Spleen (tissue), 7 donors: ENCODE measurements at regions not wholly inside any gene's neighbourhood (a gene's known extent, or its start where the extent isn't known, plus 50 kb on each side); places are given as distances from the start of the nearest gene placed in this dataset.

Source experiments
- POLR2A ChIP-seq, 3 donors: fragments of 450-650 bp; IDR thresholded peaks; one replicate each; pipeline ENCODE4 v1.5.1; 2017; ENCODE audit warnings: antibody characterized with exemption in 3 of 3, mild to moderate bottlenecking in 1 of 3
- POLR2AphosphoS5 ChIP-seq, 3 donors: sonication (generic); formaldehyde crosslinking; IDR thresholded peaks; one replicate each; pipeline ENCODE4 v1.5.1; 2017; ENCODE audit warnings: antibody characterized with exemption in 3 of 3
- TF ChIP-seq, protein P1 (sequence below), 11 experiments: fragments of 200-600 bp in 7 of 11; fragments of 450-650 bp in 4 of 11; sonication (generic) in 4 of 11; IDR thresholded peaks in 8 of 11; conservative IDR thresholded peaks in 3 of 11; 1 replicate in 7 of 11; 2 replicates in 4 of 11; pipeline versions ENCODE4 v1.4.0 to v1.8.0; 2016 to 2021; ENCODE audit warnings: antibody characterized with exemption in 11 of 11, inconsistent platforms in 4 of 11, mild to moderate bottlenecking in 1 of 11
- donor health status: DM: no; HTN: no; CAD: no; lungs with moderate emphysema.
- donor health status: DM: no; HTN: no; CAD: no.
- donor health status: DM: no; HTN: no; CAD: no.

GRCh38 chr15:31598620-31599019 lies 272.0 kb downstream of the KLF13 start:
- TF ChIP-seq, protein P1, sequence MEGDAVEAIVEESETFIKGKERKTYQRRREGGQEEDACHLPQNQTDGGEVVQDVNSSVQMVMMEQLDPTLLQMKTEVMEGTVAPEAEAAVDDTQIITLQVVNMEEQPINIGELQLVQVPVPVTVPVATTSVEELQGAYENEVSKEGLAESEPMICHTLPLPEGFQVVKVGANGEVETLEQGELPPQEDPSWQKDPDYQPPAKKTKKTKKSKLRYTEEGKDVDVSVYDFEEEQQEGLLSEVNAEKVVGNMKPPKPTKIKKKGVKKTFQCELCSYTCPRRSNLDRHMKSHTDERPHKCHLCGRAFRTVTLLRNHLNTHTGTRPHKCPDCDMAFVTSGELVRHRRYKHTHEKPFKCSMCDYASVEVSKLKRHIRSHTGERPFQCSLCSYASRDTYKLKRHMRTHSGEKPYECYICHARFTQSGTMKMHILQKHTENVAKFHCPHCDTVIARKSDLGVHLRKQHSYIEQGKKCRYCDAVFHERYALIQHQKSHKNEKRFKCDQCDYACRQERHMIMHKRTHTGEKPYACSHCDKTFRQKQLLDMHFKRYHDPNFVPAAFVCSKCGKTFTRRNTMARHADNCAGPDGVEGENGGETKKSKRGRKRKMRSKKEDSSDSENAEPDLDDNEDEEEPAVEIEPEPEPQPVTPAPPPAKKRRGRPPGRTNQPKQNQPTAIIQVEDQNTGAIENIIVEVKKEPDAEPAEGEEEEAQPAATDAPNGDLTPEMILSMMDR (IDR thresholded peaks at IDR 0.05 in 8 of 11, conservative IDR thresholded peaks at IDR 0.05 in 3 of 11) = no peak
- TF ChIP-seq POLR2A (IDR thresholded peaks at IDR 0.05) = no peak
- TF ChIP-seq POLR2AphosphoS5 (IDR thresholded peaks at IDR 0.05) = no peak
